Psoas muscle (tissue), 7 donors: ENCODE measurements at regions not wholly inside any gene's neighbourhood (a gene's known extent, or its start where the extent isn't known, plus 50 kb on each side); places are given as distances from the start of the nearest gene placed in this dataset.

Experiments used
- ATAC-seq, 4 donors: fragments of 200-7000 bp; cut with Tn5 transposase; one replicate each; pipeline ENCODE4 v1.9.1; 2020; ENCODE audit warnings: moderate library complexity in 3 of 4, mild to moderate bottlenecking in 2 of 4
- DNase-seq, 2 donors: peaks; one replicate each; pipeline ENCODE4 v3.0.0-alpha.2; 2020
- H3K27ac ChIP-seq: fragments of 200-600 bp; one replicate; pipeline ENCODE4 v1.8.0; 2022
- H3K27me3 ChIP-seq, 3 donors: fragments of 200-600 bp in 1 of 3; one replicate each; pipeline versions ENCODE4 v1.6.1 to v1.8.0; 2013 to 2022; ENCODE audit warnings: low read length in 2 of 3, mild to moderate bottlenecking in 2 of 3, moderate library complexity in 1 of 3; ENCODE audit not compliant: insufficient read depth in 3 of 3
- H3K36me3 ChIP-seq, 2 donors: fragments of 200-600 bp in 1 of 2; one replicate each; pipeline versions ENCODE4 v1.6.1 to v1.8.0; 2013 to 2022; ENCODE audit warnings: low read depth in 1 of 2, mild to moderate bottlenecking in 1 of 2, moderate library complexity in 1 of 2; ENCODE audit not compliant: insufficient read depth in 1 of 2
- H3K4me1 ChIP-seq: fragments of 200-600 bp; one replicate; pipeline ENCODE4 v1.8.0; 2022
- H3K4me3 ChIP-seq: fragments of 200-600 bp; one replicate; pipeline ENCODE4 v1.8.0; 2022; ENCODE audit warnings: mild to moderate bottlenecking
- H3K9me3 ChIP-seq: fragments of 200-600 bp; one replicate; pipeline ENCODE4 v1.8.0; 2022
- WGBS, 3 donors: extraction: QIAGEN DNeasy Blood & Tissue Kit; methylation state at CpG; one replicate each; pipeline versions ENCODE4 v1.1.6 to v1.1.7; 2013; 5-methylcytosine and 5-hydroxymethylcytosine counted together
- intact Hi-C, 2 donors: fragments of 100-400 bp; cut with DNase I; formaldehyde crosslinking; loops; one replicate each; pipeline versions ENCODE4 v1.11.0 to v1.14.2; 2022
- TF ChIP-seq, protein P1 (sequence below): fragments of 200-600 bp; IDR thresholded peaks from one replicate; pipeline ENCODE4 v1.8.0; 2022; ENCODE audit warnings: antibody characterized with exemption
- donor health status: healthy with polysubstance abuse.
- donor health status: DM: no; HTN: no; CAD: no; lungs with moderate emphysema.
- donor health status: Bipolar disorder and iron deficiency.
- donor health status: healthy.
- donor health status: DM: yes; HTN: yes; CAD: no.
- donor health status: DM: no; HTN: no; CAD: no.
- donor health status: DM: yes; HTN: yes; CAD: no.

DNA sequence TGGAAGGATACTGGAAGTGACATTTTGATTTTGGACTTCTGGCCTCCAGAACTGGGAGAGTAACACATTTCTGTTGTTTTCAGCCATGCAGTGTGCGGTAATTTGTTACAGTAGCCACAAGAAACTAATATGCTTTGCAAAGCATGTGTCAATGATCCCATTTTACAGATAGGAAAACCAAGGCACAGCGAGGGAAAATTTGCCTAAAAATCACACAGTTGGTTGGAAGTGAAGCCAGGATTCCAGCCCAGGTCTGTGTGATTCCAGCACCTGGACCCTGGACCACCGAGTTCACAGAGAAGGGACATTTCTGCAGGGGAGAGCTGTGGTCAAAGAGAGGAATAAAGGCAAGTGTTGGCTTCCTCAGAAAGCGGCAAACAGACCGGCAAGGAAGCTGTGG, 106.7 kb upstream of the MED13L start:
- TF ChIP-seq, protein P1, sequence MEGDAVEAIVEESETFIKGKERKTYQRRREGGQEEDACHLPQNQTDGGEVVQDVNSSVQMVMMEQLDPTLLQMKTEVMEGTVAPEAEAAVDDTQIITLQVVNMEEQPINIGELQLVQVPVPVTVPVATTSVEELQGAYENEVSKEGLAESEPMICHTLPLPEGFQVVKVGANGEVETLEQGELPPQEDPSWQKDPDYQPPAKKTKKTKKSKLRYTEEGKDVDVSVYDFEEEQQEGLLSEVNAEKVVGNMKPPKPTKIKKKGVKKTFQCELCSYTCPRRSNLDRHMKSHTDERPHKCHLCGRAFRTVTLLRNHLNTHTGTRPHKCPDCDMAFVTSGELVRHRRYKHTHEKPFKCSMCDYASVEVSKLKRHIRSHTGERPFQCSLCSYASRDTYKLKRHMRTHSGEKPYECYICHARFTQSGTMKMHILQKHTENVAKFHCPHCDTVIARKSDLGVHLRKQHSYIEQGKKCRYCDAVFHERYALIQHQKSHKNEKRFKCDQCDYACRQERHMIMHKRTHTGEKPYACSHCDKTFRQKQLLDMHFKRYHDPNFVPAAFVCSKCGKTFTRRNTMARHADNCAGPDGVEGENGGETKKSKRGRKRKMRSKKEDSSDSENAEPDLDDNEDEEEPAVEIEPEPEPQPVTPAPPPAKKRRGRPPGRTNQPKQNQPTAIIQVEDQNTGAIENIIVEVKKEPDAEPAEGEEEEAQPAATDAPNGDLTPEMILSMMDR: no peak
- no peaks in the 10 kb centered on the region for H3K4me1 ChIP-seq
- 86 to 96% (median 93%) methylated on average over 5 of the region's 5 CpGs for WGBS, 3 donors
- no peak for DNase-seq
- H3K9me3 ChIP-seq: no peaks in the 10 kb centered on the region
- no peak for ATAC-seq
- H3K36me3 ChIP-seq: no peaks in the 10 kb centered on the region
- H3K27ac ChIP-seq: no peak overlapping the region
- no peak overlapping the region for H3K4me3 ChIP-seq
- H3K27me3 ChIP-seq: peaks cover 0 to 10% (median 0%) of the 10 kb centered on the region in 3 donors
- intact Hi-C loops: no loop called here

DNA sequence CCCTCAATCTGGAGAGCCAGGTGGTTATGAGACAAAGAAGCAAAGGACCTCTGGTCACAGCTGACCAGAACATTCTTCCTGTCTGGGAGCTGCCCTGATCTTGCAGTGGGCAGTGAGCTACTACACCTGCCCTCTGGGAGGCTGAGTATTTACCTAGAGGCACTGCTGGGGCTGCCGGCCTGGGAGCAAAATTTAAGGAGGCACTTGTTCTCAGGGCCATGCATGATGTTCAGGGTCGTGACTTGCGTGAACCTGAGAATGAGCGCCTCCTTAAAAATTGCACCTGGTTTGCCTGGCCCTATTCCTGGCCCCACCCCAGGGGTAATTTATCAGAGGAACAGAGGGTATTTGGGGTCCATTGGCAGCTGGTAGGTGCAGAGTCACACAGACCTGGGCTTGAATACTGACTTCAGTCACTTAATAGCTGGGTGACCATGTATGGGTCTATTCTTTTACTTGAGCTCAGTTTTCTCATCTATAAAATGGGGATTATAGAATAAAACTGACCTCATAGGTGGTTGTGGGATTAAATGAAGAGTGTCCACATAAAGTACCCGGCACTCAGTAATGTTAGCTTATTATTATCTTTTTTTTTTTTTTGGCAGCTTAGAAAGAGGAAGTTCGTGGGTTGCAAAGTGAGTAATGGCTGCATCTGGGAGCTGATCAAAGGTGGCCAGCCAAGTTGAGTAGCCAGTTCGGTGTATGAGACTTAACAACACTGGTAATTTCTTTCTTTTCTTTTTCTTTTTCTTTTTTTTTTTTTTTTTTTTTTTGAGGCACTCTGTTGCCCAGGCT, 107.4 kb upstream of the MED13L start:
- Histone ChIP-seq H3K36me3 (no peaks in the 10 kb centered on the region), H3K27me3 (peaks cover 0 to 10% (median 0%) of the 10 kb centered on the region in 3 donors), H3K4me3 (no peak overlapping the region), H3K27ac (no peak overlapping the region), H3K4me1 (no peaks in the 10 kb centered on the region), H3K9me3 (no peaks in the 10 kb centered on the region)
- DNase-seq (no peak), ATAC-seq (no peak)
- TF ChIP-seq, protein P1: no peak
- 69 to 74% (median 73%) methylated on average over 7 of the region's 7 CpGs for WGBS, 3 donors
- intact Hi-C loops: no loop called here

DNA sequence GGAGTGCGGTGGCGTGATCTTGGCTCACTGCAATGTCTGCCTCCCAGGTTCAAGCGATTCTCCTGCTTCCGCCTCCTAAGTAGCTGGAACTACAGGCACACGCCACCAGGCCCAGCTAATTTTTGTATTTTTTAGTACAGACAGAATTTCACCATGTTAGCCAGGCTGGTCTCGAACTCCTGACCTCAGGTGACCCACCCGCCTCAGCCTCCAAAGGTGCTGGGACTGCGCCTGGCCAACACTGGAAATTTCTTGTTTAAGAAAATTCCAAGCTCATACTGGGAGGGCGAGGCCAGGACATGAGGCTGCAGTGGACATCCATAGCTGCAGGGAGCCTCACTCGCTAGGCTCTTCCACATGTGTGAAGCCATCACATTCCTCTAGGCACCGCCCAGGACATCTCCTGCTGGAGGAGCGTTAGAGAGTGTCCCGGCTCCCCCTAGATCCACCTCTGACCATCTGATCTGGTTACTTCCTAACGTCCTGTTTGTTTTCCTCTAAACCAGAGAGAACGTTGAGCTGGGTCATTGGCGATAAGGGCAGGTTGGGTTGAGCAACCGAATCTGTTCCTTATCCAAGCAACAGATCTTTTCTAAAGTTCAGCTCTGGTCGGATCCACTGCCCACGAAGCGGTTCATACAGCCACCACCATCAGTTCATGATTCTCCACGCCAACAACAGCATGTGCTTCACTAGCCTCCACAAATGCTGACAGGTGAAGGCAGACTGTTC, 108.2 kb upstream of the MED13L start:
- no peak overlapping the region for H3K4me3 ChIP-seq
- H3K27me3 ChIP-seq: peaks cover 0 to 10% (median 0%) of the 10 kb centered on the region in 3 donors
- DNase-seq (no peak), ATAC-seq (no peak)
- intact Hi-C loops: no loop called here
- no peaks in the 10 kb centered on the region for H3K36me3 ChIP-seq
- no peak overlapping the region for H3K27ac ChIP-seq
- 78 to 79% (median 78%) methylated on average over 21 of the region's 21 CpGs for WGBS, 3 donors
- TF ChIP-seq, protein P1: no peak
- H3K9me3 ChIP-seq: no peaks in the 10 kb centered on the region
- H3K4me1 ChIP-seq: no peaks in the 10 kb centered on the region

DNA sequence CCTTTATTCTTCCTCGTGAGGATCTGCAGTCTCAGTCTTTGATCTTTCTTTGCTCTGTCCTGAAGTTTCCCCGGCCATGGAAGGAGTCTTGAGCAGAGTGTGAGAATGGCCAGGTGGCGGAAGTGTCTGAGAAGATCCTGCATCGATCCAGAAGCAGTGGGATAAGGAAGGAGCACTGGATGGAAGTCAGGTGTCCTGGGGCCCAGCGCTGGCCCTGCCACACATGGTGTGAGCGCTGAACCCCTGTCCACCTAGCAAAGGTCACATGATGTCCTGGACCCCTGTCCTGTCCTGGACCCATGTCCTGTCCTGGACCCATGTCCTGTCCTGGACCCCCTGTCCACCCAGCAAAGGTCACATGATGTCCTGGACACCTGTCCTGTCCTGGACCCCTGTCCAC, 111.8 kb upstream of the MED13L start:
- Histone ChIP-seq H3K4me1 (no peaks in the 10 kb centered on the region), H3K36me3 (no peaks in the 10 kb centered on the region), H3K9me3 (no peaks in the 10 kb centered on the region), H3K4me3 (no peak overlapping the region), H3K27ac (no peak overlapping the region), H3K27me3 (peaks cover 0 to 1% (median 0%) of the 10 kb centered on the region in 3 donors)
- 70 to 82% (median 73%) methylated on average over 6 of the region's 6 CpGs for WGBS, 3 donors
- TF ChIP-seq, protein P1: no peak
- DNase-seq: no peak
- ATAC-seq: no peak
- intact Hi-C loops: no loop called here
